ENCODE measurements at regions not wholly inside any gene's neighbourhood (a gene's known extent, or its start where the extent isn't known, plus 50 kb on each side); places are given as distances from the start of the nearest gene placed in this dataset.

GRCh38 chr6:14827354-14827753, 418.5 kb upstream of the JARID2 start:
- no peak for ATAC-seq
- TF ChIP-seq RARB (CRISPR knock-in tag; IDR thresholded peaks at IDR 0.05) (no peak), SNAI2 (CRISPR knock-in tag; IDR thresholded peaks at IDR 0.05) (no peak), ZC3H10 (CRISPR knock-in tag; IDR thresholded peaks at IDR 0.05) (no peak), ZFP30 (CRISPR knock-in tag; IDR thresholded peaks at IDR 0.05) (no peak), TOX (CRISPR knock-in tag; IDR thresholded peaks at IDR 0.05; ENCODE audit: borderline replicate concordance) (no peak), CREB5 (CRISPR knock-in tag; IDR thresholded peaks at IDR 0.05; ENCODE audit: low read depth) (no peak), ZNF565 (CRISPR knock-in tag; conservative IDR thresholded peaks at IDR 0.05; ENCODE audit: low read depth) (no peak), ZNF70 (CRISPR knock-in tag; IDR thresholded peaks at IDR 0.05) (no peak), ARNTL (CRISPR knock-in tag; IDR thresholded peaks at IDR 0.05; ENCODE audit: borderline replicate concordance, low read depth) (no peak), CSRNP3 (CRISPR knock-in tag; IDR thresholded peaks at IDR 0.05) (no peak), ZFP3 (CRISPR knock-in tag; IDR thresholded peaks at IDR 0.05) (no peak), BACH2 (CRISPR knock-in tag; IDR thresholded peaks at IDR 0.05; ENCODE audit: borderline replicate concordance) (no peak), GLIS3 (CRISPR knock-in tag; IDR thresholded peaks at IDR 0.05) (no peak)
- TF ChIP-seq, protein P1, sequence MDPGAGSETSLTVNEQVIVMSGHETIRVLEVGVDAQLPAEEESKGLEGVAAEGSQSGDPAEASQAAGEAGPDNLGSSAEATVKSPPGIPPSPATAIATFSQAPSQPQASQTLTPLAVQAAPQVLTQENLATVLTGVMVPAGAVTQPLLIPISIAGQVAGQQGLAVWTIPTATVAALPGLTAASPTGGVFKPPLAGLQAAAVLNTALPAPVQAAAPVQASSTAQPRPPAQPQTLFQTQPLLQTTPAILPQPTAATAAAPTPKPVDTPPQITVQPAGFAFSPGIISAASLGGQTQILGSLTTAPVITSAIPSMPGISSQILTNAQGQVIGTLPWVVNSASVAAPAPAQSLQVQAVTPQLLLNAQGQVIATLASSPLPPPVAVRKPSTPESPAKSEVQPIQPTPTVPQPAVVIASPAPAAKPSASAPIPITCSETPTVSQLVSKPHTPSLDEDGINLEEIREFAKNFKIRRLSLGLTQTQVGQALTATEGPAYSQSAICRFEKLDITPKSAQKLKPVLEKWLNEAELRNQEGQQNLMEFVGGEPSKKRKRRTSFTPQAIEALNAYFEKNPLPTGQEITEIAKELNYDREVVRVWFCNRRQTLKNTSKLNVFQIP (CRISPR knock-in tag; IDR thresholded peaks at IDR 0.05; ENCODE audit: borderline replicate concordance, low read depth) = no peak

- ATAC-seq = no peak
- no peak for TF ChIP-seq PPARA (CRISPR knock-in tag; IDR thresholded peaks at IDR 0.05; ENCODE audit: borderline replicate concordance)
- TF ChIP-seq ISL1 (CRISPR knock-in tag; IDR thresholded peaks at IDR 0.05) = no peak
- no peak for TF ChIP-seq ARNTL (CRISPR knock-in tag; IDR thresholded peaks at IDR 0.05; ENCODE audit: borderline replicate concordance, low read depth)
- no peak for TF ChIP-seq OSR1 (CRISPR knock-in tag; IDR thresholded peaks at IDR 0.05)
- TF ChIP-seq TOX (CRISPR knock-in tag; IDR thresholded peaks at IDR 0.05; ENCODE audit: borderline replicate concordance) = no peak
- no peak for TF ChIP-seq SNAI2 (CRISPR knock-in tag; IDR thresholded peaks at IDR 0.05)
- TF ChIP-seq, protein P1 (CRISPR knock-in tag; IDR thresholded peaks at IDR 0.05; ENCODE audit: borderline replicate concordance, low read depth) = no peak
- no peak for TF ChIP-seq BACH2 (CRISPR knock-in tag; IDR thresholded peaks at IDR 0.05; ENCODE audit: borderline replicate concordance)
Observed at GRCh38 chr6:14828201-14828611, 417.7 kb upstream of the JARID2 start.

- TF ChIP-seq, protein P2, sequence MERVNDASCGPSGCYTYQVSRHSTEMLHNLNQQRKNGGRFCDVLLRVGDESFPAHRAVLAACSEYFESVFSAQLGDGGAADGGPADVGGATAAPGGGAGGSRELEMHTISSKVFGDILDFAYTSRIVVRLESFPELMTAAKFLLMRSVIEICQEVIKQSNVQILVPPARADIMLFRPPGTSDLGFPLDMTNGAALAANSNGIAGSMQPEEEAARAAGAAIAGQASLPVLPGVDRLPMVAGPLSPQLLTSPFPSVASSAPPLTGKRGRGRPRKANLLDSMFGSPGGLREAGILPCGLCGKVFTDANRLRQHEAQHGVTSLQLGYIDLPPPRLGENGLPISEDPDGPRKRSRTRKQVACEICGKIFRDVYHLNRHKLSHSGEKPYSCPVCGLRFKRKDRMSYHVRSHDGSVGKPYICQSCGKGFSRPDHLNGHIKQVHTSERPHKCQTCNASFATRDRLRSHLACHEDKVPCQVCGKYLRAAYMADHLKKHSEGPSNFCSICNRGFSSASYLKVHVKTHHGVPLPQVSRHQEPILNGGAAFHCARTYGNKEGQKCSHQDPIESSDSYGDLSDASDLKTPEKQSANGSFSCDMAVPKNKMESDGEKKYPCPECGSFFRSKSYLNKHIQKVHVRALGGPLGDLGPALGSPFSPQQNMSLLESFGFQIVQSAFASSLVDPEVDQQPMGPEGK (CRISPR knock-in tag; IDR thresholded peaks at IDR 0.05; ENCODE audit: borderline replicate concordance) = no peak
- TF ChIP-seq ESRRG (CRISPR knock-in tag; IDR thresholded peaks at IDR 0.05) (no peak), PPARA (CRISPR knock-in tag; IDR thresholded peaks at IDR 0.05; ENCODE audit: borderline replicate concordance) (no peak), ZNF565 (CRISPR knock-in tag; conservative IDR thresholded peaks at IDR 0.05; ENCODE audit: low read depth) (no peak), ZFP3 (CRISPR knock-in tag; IDR thresholded peaks at IDR 0.05) (no peak)
- no peak for ATAC-seq
Observed at GRCh38 chr6:14831070-14831469, 414.8 kb upstream of the JARID2 start.

DNA sequence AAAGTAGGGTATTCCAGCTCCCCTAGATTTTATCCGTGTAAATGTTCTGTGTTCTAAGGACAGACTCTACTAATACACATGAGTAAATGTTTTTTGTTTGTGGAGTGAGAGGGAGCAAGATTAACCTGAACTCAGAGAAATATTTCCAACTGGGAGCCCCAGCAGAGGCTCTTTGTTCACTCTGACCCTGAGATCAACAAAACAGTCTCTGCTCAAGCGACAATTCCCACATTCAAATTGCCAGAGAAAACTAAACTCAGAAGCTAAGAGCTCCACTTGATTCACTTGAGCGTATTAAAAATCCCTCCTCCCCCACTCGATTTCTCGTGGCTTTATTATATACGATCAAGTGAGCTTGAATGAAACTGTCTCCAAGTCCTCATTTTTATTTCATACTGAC, 413.9 kb upstream of the JARID2 start:
- ATAC-seq = no peak
- TF ChIP-seq ZNF70 (CRISPR knock-in tag; IDR thresholded peaks at IDR 0.05) (no peak), RARB (CRISPR knock-in tag; IDR thresholded peaks at IDR 0.05) (no peak), SNAI2 (CRISPR knock-in tag; IDR thresholded peaks at IDR 0.05) (no peak), ZNF8 (CRISPR knock-in tag; IDR thresholded peaks at IDR 0.05) (no peak), ZNF565 (CRISPR knock-in tag; conservative IDR thresholded peaks at IDR 0.05; ENCODE audit: low read depth) (no peak), CREB5 (CRISPR knock-in tag; IDR thresholded peaks at IDR 0.05; ENCODE audit: low read depth) (no peak)
- TF ChIP-seq, protein P2 (CRISPR knock-in tag; IDR thresholded peaks at IDR 0.05; ENCODE audit: borderline replicate concordance) = no peak
